Astrocyte of the hippocampus (primary cell): ENCODE measurements at regions not wholly inside any gene's neighbourhood (a gene's known extent, or its start where the extent isn't known, plus 50 kb on each side); places are given as distances from the start of the nearest gene placed in this dataset.
"Not testable (repeated sequence)": the region's sequence is repeated elsewhere in the genome, so short reads cannot be mapped to it uniquely, and the experiment has no call there.

ENCODE experiments used
- DNase-seq: peaks from one replicate; pipeline ENCODE4 v3.0.0; 2011; ENCODE audit warnings: low read depth, low spot score

DNA sequence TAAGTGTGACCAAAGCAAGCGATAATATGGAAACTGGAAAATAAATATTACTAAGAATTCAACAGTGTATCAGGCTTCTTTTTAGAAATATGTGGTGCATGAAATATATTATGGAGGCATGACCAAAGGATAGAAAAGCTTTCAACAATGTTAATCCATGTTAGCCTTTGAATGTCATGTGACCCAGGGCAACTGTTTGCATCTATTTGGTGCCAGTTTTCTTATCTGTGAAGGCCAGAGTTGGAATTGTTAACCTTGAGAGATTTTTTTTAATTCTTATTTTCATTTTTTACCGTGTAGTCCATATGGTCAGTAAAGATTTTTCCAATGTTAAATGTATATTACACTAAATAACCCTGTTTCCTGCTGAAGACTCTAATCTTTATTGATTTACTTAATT lies 411.1 kb downstream of the BCKDHB start:
- DNase-seq = no peak

GRCh38 chr6:80510521-80510920 lies 404.1 kb downstream of the BCKDHB start:
- DNase-seq = not testable (repeated sequence)

DNA sequence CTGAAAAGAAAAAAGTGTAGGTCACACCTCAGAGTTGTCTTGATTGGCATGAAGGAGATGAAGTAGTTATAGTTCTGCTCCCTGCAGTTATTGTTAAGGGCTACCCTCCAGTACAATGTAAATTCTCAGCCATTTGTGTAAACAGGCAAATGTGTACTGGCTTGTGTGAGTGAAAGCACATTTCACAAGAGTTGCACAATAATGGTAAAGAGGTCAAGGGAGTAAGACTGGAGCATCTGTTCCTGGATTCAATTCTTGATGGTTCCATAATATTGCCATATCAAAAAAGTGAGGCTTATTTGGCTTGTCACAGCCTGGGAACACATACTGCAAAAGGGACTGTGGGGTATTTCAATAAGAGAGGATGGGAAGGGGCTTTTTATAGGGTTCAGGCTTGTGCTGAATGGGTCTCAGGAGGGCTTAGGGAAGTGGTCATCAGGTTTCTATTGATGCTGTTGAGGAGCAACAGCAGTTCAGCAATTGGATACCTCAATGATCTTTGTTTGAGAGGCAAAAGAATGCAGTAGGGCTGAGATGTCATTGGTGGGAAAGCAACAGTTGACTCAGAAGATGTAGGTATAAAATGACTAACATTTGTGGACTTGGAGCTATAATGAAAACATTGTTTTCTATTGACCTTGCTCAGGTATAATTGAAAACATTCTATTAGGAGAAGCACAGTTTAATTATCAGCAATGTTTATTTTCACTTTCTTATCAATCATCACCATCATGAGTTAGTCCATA lies 402.6 kb downstream of the BCKDHB start:
- DNase-seq = no peak

- no peak for DNase-seq
Observed at GRCh38 chr6:80504882-80505281, 398.4 kb downstream of the BCKDHB start.

- no peak for DNase-seq
Observed at GRCh38 chr6:80503660-80504059, 397.2 kb downstream of the BCKDHB start.

GRCh38 chr6:80502871-80503270 lies 396.4 kb downstream of the BCKDHB start:
- DNase-seq = no peak

DNA sequence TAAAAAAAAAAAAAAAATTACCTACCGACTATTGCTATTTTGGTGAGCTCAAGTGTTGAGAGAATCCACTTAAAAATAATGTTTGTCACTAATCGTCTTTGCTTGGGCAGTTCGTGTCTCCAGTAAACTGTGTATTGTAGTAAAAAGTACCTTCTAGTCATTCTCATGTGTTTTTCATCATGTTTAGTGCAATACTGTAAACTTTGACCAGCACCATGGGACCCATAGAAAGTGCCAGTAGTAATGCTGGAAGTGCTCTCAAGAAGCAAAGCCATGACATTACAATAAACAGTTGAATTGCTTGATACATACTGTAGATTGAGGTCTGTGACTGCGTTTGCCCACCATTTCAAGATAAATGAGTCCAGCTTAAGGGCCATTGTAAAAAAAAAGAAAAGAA lies 395.2 kb downstream of the BCKDHB start:
- no peak for DNase-seq

GRCh38 chr6:80497696-80498486 lies 391.4 kb downstream of the BCKDHB start:
- not testable (repeated sequence) for DNase-seq

- peak; percentile 14 for DNase-seq
Observed at GRCh38 chr6:80489911-80490635, 383.6 kb downstream of the BCKDHB start.

DNA sequence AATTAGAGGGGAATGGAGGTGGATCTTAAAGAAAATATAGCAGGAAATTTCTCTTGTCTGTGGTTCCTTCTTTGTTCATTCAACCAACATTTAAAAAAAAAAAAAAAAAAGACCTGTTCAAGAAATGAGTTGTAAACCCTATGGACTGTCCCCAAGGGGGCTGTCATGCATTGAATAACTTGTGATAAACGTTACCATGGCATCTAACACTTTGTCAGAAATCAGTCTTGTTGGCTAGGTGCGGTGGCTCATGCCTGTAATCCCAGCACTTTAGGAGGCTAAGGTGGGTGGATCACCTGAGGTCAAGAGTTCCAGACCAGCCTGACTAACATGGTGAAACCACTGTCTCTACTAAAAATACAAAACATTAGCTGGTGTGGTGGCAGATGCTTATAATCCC lies 381.7 kb downstream of the BCKDHB start:
- no peak for DNase-seq

DNA sequence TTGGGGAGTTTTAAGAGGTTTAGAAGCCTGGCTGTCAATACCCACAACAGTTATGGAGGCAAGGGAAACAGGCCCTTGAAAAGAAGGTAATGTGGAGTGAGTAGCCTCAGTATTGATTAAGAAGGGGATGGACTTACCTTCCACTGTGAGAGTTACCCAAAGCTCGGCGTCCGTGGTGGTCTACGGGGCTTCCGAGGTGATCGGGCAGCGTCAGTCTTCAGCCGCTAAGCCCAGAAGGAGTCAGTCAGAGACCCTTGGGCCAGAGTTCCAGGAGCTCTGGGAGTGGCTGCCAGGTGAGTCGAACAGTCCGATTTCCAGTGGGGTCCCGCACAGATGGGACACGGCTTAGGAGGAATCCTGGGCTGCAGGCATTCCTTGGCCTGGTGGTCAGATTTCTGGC lies 379.0 kb downstream of the BCKDHB start:
- not testable (repeated sequence) for DNase-seq

- no peak for DNase-seq
Observed at GRCh38 chr6:80482056-80482455, 375.6 kb downstream of the BCKDHB start.

- no peak for DNase-seq
Observed at GRCh38 chr6:80480421-80481157, 374.1 kb downstream of the BCKDHB start.

- peak; percentile 43 for DNase-seq
Observed at GRCh38 chr6:80478030-80478429, 371.6 kb downstream of the BCKDHB start.

DNA sequence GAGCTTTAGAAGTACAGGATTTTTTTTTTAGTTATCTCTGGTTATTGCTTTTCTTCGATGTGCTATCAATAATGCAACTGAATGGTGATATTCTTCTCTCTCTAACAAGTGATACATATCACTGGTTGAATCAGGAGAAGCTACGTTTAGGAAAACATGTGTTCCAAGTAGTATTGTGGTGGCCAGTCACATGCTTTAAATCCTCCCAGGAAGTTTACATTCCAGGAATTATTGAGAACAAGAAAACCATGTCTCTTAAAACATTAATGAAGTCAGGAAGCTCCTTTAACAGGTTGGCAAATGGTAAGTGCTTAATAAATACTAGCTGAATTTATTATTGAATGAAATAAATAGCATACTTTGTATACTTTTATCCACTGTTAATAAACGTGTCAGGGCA lies 371.1 kb downstream of the BCKDHB start:
- peak; percentile 37 for DNase-seq

GRCh38 chr6:80472271-80472670 lies 365.8 kb downstream of the BCKDHB start:
- no peak for DNase-seq

DNA sequence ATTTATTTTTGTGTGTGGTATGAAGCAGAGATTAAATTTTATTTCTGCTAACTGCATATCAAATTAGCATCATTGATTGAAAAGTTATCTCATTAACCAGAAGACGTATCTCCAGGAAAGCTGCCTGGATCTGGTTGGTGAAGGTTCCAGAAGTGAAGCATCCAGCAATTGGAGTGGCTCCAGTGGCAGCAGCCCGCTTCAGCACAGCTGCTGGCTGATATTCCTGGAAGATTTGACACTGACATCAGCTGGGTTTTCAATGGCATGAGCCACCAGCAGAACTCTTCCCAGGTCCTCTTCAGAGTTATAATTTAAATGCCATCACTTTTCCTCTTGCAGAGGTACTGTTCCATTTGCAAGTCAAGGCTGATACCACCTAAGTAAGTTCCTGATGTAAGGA lies 363.5 kb downstream of the BCKDHB start:
- DNase-seq = no peak

DNA sequence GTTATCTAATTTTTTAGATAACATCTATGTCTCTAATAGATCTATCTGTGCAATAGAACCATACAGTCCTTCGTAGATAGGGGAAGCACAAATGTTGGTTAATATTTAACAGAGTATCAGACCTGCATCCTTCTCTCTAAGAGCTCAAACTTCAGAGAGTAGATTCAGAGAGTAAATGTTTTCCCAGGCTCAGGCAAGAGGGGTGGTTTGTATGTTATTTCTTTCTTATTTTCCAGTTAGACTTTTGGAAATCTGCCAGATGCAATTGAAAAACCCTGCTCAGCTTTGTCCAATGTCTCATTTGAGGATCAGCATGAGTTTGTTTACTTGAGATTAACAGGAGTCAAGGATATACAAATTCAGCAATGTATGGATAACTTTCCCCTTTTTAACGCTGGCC lies 361.9 kb downstream of the BCKDHB start:
- DNase-seq = peak; percentile 41

- no peak for DNase-seq
Observed at GRCh38 chr6:80467408-80467807, 360.9 kb downstream of the BCKDHB start.

DNA sequence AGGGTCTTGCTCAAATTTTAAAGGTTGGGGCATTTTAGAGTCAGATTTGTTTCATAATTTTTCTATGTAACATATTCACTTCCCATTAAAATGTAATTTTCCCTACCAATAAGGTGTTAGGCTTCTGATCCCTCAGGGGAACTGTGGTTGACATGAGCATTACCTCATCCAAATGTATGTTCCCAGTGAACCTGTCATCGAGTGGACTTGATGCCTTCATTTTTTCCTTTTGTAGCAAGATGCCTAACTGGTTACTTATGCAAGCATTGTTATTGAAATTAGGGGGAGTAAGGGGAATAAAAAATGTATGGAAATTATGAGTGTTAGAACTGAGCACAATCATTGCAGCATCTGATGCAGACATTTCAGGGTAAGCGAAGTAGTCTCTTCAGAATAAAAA lies 360.5 kb downstream of the BCKDHB start:
- DNase-seq = no peak

DNA sequence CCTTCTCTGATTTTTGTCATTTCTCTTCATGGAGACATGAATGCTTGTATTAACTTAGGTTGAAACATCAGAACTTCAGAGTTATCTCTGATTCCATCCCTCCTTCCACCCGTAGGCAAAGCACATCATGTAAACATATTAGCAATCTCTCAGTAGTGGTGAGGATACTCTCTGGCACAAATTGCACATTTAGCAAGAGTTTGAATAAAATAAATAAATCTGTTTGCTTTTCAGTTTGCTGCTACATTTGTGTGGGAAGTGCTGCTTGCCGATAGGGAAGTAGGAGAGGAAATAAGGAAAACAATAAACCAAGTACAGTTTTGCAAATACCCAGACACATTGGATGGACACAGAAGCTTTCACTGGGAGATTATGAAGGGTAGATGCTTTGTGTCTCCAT lies 359.0 kb downstream of the BCKDHB start:
- no peak for DNase-seq

- DNase-seq = no peak
Observed at GRCh38 chr6:80464901-80465300, 358.4 kb downstream of the BCKDHB start.
